ENCODE measurements at regions not wholly inside any gene's neighbourhood (a gene's known extent, or its start where the extent isn't known, plus 50 kb on each side); places are given as distances from the start of the nearest gene placed in this dataset.
"Not testable (repeated sequence)": the region's sequence is repeated elsewhere in the genome, so short reads cannot be mapped to it uniquely, and the experiment has no call there.

- H3K4me3 Mint-ChIP-seq, result no peak overlapping the region
- peaks cover 5% of the 10 kb centered on the region for H3K9me3 Mint-ChIP-seq
- peaks cover 8% of the 10 kb centered on the region for H3K27me3 Mint-ChIP-seq
- H3K36me3 Mint-ChIP-seq (ENCODE audit: low read depth), result no peaks in the 10 kb centered on the region
- DNase-seq, result no peak
- no peak overlapping the region for H3K27ac Mint-ChIP-seq
- no peak for ATAC-seq
- H3K4me1 Mint-ChIP-seq, result no peaks in the 10 kb centered on the region
Measured at GRCh38 chr19:30812099-30812678, 440.0 kb downstream of the ZNF536 start.

GRCh38 chr19:30811397-30812098 lies 439.4 kb downstream of the ZNF536 start:
- H3K4me3 Mint-ChIP-seq, result no peak overlapping the region
- no peaks in the 10 kb centered on the region for H3K4me1 Mint-ChIP-seq
- peaks cover 7% of the 10 kb centered on the region for H3K27me3 Mint-ChIP-seq
- H3K9me3 Mint-ChIP-seq, result peaks cover 5% of the 10 kb centered on the region
- H3K27ac Mint-ChIP-seq, result no peak overlapping the region
- no peak for ATAC-seq
- no peak for DNase-seq
- H3K36me3 Mint-ChIP-seq (ENCODE audit: low read depth), result no peaks in the 10 kb centered on the region

- H3K9me3 Mint-ChIP-seq, result peaks cover 5% of the 10 kb centered on the region
- peaks cover 5% of the 10 kb centered on the region for H3K27me3 Mint-ChIP-seq
- H3K36me3 Mint-ChIP-seq (ENCODE audit: low read depth), result no peaks in the 10 kb centered on the region
- no peak overlapping the region for H3K4me3 Mint-ChIP-seq
- H3K27ac Mint-ChIP-seq, result no peak overlapping the region
- ATAC-seq, result no peak
- no peaks in the 10 kb centered on the region for H3K4me1 Mint-ChIP-seq
- no peak for DNase-seq
Measured at GRCh38 chr19:30810726-30811125, 438.5 kb downstream of the ZNF536 start.

- no peaks in the 10 kb centered on the region for H3K4me1 Mint-ChIP-seq
- ATAC-seq (no peak), DNase-seq (no peak)
- no peak overlapping the region for H3K4me3 Mint-ChIP-seq
- no peaks in the 10 kb centered on the region for H3K27me3 Mint-ChIP-seq
- H3K27ac Mint-ChIP-seq, result no peak overlapping the region
- no peaks in the 10 kb centered on the region for H3K36me3 Mint-ChIP-seq (ENCODE audit: low read depth)
- H3K9me3 Mint-ChIP-seq, result no peaks in the 10 kb centered on the region
Measured at GRCh38 chr19:30807278-30807677, 435.1 kb downstream of the ZNF536 start.

GRCh38 chr19:30806311-30806710 lies 434.1 kb downstream of the ZNF536 start:
- no peaks in the 10 kb centered on the region for H3K36me3 Mint-ChIP-seq (ENCODE audit: low read depth)
- no peaks in the 10 kb centered on the region for H3K9me3 Mint-ChIP-seq
- no peak overlapping the region for H3K4me3 Mint-ChIP-seq
- H3K4me1 Mint-ChIP-seq, result no peaks in the 10 kb centered on the region
- H3K27ac Mint-ChIP-seq, result no peak overlapping the region
- no peaks in the 10 kb centered on the region for H3K27me3 Mint-ChIP-seq
- DNase-seq (no peak), ATAC-seq (no peak)

- Mint-ChIP-seq H3K4me1 (no peaks in the 10 kb centered on the region), H3K27me3 (peaks cover 6% of the 10 kb centered on the region), H3K27ac (no peak overlapping the region), H3K4me3 (no peak overlapping the region), H3K9me3 (no peaks in the 10 kb centered on the region), H3K36me3 (ENCODE audit: low read depth) (no peaks in the 10 kb centered on the region)
- ATAC-seq, result no peak
- no peak for DNase-seq
Measured at GRCh38 chr19:30804751-30805150, 432.6 kb downstream of the ZNF536 start.

GRCh38 chr19:30804333-30804732 lies 432.1 kb downstream of the ZNF536 start:
- not testable (repeated sequence) for H3K27ac Mint-ChIP-seq; H3K4me3 Mint-ChIP-seq; H3K9me3 Mint-ChIP-seq; DNase-seq; H3K4me1 Mint-ChIP-seq; ATAC-seq; H3K27me3 Mint-ChIP-seq; H3K36me3 Mint-ChIP-seq (ENCODE audit: low read depth)

GRCh38 chr19:30802424-30803013 lies 430.3 kb downstream of the ZNF536 start:
- Mint-ChIP-seq H3K27ac (no peak overlapping the region), H3K36me3 (ENCODE audit: low read depth) (no peaks in the 10 kb centered on the region), H3K9me3 (no peaks in the 10 kb centered on the region), H3K4me3 (no peak overlapping the region), H3K27me3 (peaks cover 10% of the 10 kb centered on the region), H3K4me1 (no peaks in the 10 kb centered on the region)
- no peak for DNase-seq
- ATAC-seq, result no peak

GRCh38 chr19:30799865-30800755 lies 427.9 kb downstream of the ZNF536 start:
- Mint-ChIP-seq H3K4me1 (no peaks in the 10 kb centered on the region), H3K9me3 (no peaks in the 10 kb centered on the region), H3K36me3 (ENCODE audit: low read depth) (no peaks in the 10 kb centered on the region), H3K27me3 (peaks cover 10% of the 10 kb centered on the region), H3K4me3 (no peak overlapping the region), H3K27ac (no peak overlapping the region)
- no peak for ATAC-seq
- peak; percentile 40 for DNase-seq

- DNase-seq (no peak), ATAC-seq (no peak)
- H3K27me3 Mint-ChIP-seq, result peaks cover 10% of the 10 kb centered on the region
- H3K36me3 Mint-ChIP-seq (ENCODE audit: low read depth), result no peaks in the 10 kb centered on the region
- H3K27ac Mint-ChIP-seq, result no peak overlapping the region
- no peak overlapping the region for H3K4me3 Mint-ChIP-seq
- no peaks in the 10 kb centered on the region for H3K9me3 Mint-ChIP-seq
- no peaks in the 10 kb centered on the region for H3K4me1 Mint-ChIP-seq
Measured at GRCh38 chr19:30795727-30796126, 423.5 kb downstream of the ZNF536 start.

GRCh38 chr19:30792561-30793505 lies 420.6 kb downstream of the ZNF536 start:
- no peak for DNase-seq
- H3K4me1 Mint-ChIP-seq, result no peaks in the 10 kb centered on the region
- H3K27me3 Mint-ChIP-seq, result no peaks in the 10 kb centered on the region
- ATAC-seq, result no peak
- H3K36me3 Mint-ChIP-seq (ENCODE audit: low read depth), result no peaks in the 10 kb centered on the region
- no peak overlapping the region for H3K4me3 Mint-ChIP-seq
- H3K27ac Mint-ChIP-seq, result no peak overlapping the region
- no peaks in the 10 kb centered on the region for H3K9me3 Mint-ChIP-seq

GRCh38 chr19:30791088-30791487 lies 418.9 kb downstream of the ZNF536 start:
- Mint-ChIP-seq H3K4me1 (no peaks in the 10 kb centered on the region), H3K4me3 (no peak overlapping the region), H3K27ac (no peak overlapping the region), H3K27me3 (no peaks in the 10 kb centered on the region), H3K9me3 (no peaks in the 10 kb centered on the region), H3K36me3 (ENCODE audit: low read depth) (no peaks in the 10 kb centered on the region)
- no peak for ATAC-seq
- DNase-seq, result no peak

GRCh38 chr19:30790056-30790680 lies 418.0 kb downstream of the ZNF536 start:
- ATAC-seq (no peak), DNase-seq (no peak)
- no peaks in the 10 kb centered on the region for H3K9me3 Mint-ChIP-seq
- no peak overlapping the region for H3K27ac Mint-ChIP-seq
- H3K27me3 Mint-ChIP-seq, result peaks cover 5% of the 10 kb centered on the region
- no peak overlapping the region for H3K4me3 Mint-ChIP-seq
- H3K36me3 Mint-ChIP-seq (ENCODE audit: low read depth), result no peaks in the 10 kb centered on the region
- H3K4me1 Mint-ChIP-seq, result no peaks in the 10 kb centered on the region
